ENCODE measurements at regions not wholly inside any gene's neighbourhood (a gene's known extent, or its start where the extent isn't known, plus 50 kb on each side); places are given as distances from the start of the nearest gene placed in this dataset.

- TF ChIP-seq CTCF (IDR thresholded peaks at IDR 0.05) (no peak), POLR2A (IDR thresholded peaks at IDR 0.05) (no peak)
These were observed 58.3 kb downstream of the IZUMO3 start for GRCh38 chr9:24487250-24487861.
